ENCODE measurements at regions not wholly inside any gene's neighbourhood (a gene's known extent, or its start where the extent isn't known, plus 50 kb on each side); places are given as distances from the start of the nearest gene placed in this dataset.
"Not testable (repeated sequence)": the region's sequence is repeated elsewhere in the genome, so short reads cannot be mapped to it uniquely, and the experiment has no call there.

GRCh38 chr3:159030886-159031679, 229.2 kb downstream of the MFSD1 start:
- ATAC-seq: no peak
- Mint-ChIP-seq H3K27me3 (peaks cover 0 to 9% (median 0%) of the 10 kb centered on the region in 5 donors), H3K9me3 (peaks cover 0 to 13% (median 5%) of the 10 kb centered on the region in 11 donors), H3K4me3 (no peak overlapping the region), H3K27ac (no peak overlapping the region), H3K36me3 (no peaks in the 10 kb centered on the region), H3K4me1 (no peaks in the 10 kb centered on the region)
- H3K9me3 ChIP-seq (ENCODE audit: control insufficient read depth in 2 of 3, low read length in 3 of 3): no peaks in the 10 kb centered on the region
- ChIA-PET POLR2A (no interaction called here), CTCF (no interaction called here)
- no peaks in the 10 kb centered on the region for H3K4me1 ChIP-seq (ENCODE audit: control insufficient read depth in 2 of 2, insufficient read depth in 2 of 2, low read length in 2 of 2)
- no peak overlapping the region for H3K4me3 ChIP-seq (ENCODE audit: low read length)
- no peaks in the 10 kb centered on the region for H3K27me3 ChIP-seq (ENCODE audit: control insufficient read depth in 2 of 2, insufficient read depth in 2 of 2, low read length in 2 of 2)
- no peak overlapping the region for H3K27ac ChIP-seq (ENCODE audit: low read depth, low read length)
- no peak for DNase-seq
- intact Hi-C loops (cut with micrococcal nuclease): no loop called here
- no peaks in the 10 kb centered on the region for H3K36me3 ChIP-seq (ENCODE audit: control insufficient read depth in 2 of 3, insufficient read depth in 3 of 3, low read length in 3 of 3)

GRCh38 chr3:159032311-159032710, 230.5 kb downstream of the MFSD1 start:
- Histone ChIP-seq H3K4me1 (ENCODE audit: control insufficient read depth in 2 of 2, insufficient read depth in 2 of 2, low read length in 2 of 2) (no peaks in the 10 kb centered on the region), H3K4me3 (ENCODE audit: low read length) (no peak overlapping the region), H3K9me3 (ENCODE audit: control insufficient read depth in 2 of 3, low read length in 3 of 3) (no peaks in the 10 kb centered on the region), H3K27ac (ENCODE audit: low read depth, low read length) (no peak overlapping the region), H3K36me3 (ENCODE audit: control insufficient read depth in 2 of 3, insufficient read depth in 3 of 3, low read length in 3 of 3) (no peaks in the 10 kb centered on the region), H3K27me3 (ENCODE audit: control insufficient read depth in 2 of 2, insufficient read depth in 2 of 2, low read length in 2 of 2) (no peaks in the 10 kb centered on the region)
- Mint-ChIP-seq H3K36me3 (no peaks in the 10 kb centered on the region), H3K27me3 (peaks cover 0 to 1% (median 0%) of the 10 kb centered on the region in 5 donors), H3K9me3 (peaks cover 0 to 13% (median 5%) of the 10 kb centered on the region in 11 donors), H3K27ac (no peak overlapping the region), H3K4me3 (no peak overlapping the region), H3K4me1 (no peaks in the 10 kb centered on the region)
- ChIA-PET POLR2A (no interaction called here), CTCF (no interaction called here)
- no peak for DNase-seq
- no peak for ATAC-seq
- intact Hi-C loops (cut with micrococcal nuclease): no loop called here

GRCh38 chr3:159038405-159038804, 236.6 kb downstream of the MFSD1 start:
- no peak overlapping the region for H3K4me3 Mint-ChIP-seq
- Histone ChIP-seq H3K27ac (ENCODE audit: low read depth, low read length) (no peak overlapping the region), H3K4me3 (ENCODE audit: low read length) (no peak overlapping the region), H3K4me1 (ENCODE audit: control insufficient read depth in 2 of 2, insufficient read depth in 2 of 2, low read length in 2 of 2) (no peaks in the 10 kb centered on the region), H3K9me3 (ENCODE audit: control insufficient read depth in 2 of 3, low read length in 3 of 3) (no peaks in the 10 kb centered on the region), H3K36me3 (ENCODE audit: control insufficient read depth in 2 of 3, insufficient read depth in 3 of 3, low read length in 3 of 3) (no peaks in the 10 kb centered on the region), H3K27me3 (ENCODE audit: control insufficient read depth in 2 of 2, insufficient read depth in 2 of 2, low read length in 2 of 2) (no peaks in the 10 kb centered on the region)
- ChIA-PET POLR2A (no interaction called here), CTCF (no interaction called here)
- peaks cover 0 to 14% (median 3%) of the 10 kb centered on the region in 11 donors for H3K9me3 Mint-ChIP-seq
- no peaks in the 10 kb centered on the region for H3K4me1 Mint-ChIP-seq
- intact Hi-C loops (cut with micrococcal nuclease): no loop called here
- ATAC-seq (no peak), DNase-seq (no peak)
- no peaks in the 10 kb centered on the region for H3K36me3 Mint-ChIP-seq
- H3K27ac Mint-ChIP-seq: no peak overlapping the region
- H3K27me3 Mint-ChIP-seq: peaks cover 0 to 11% (median 4%) of the 10 kb centered on the region in 5 donors

GRCh38 chr3:159039286-159039685, 237.4 kb downstream of the MFSD1 start:
- Mint-ChIP-seq H3K4me3 (no peak overlapping the region), H3K27ac (no peak overlapping the region), H3K9me3 (peaks cover 0 to 12% (median 2%) of the 10 kb centered on the region in 11 donors), H3K36me3 (no peaks in the 10 kb centered on the region), H3K27me3 (peaks cover 0 to 11% (median 4%) of the 10 kb centered on the region in 5 donors), H3K4me1 (no peaks in the 10 kb centered on the region)
- Histone ChIP-seq H3K27me3 (ENCODE audit: control insufficient read depth in 2 of 2, insufficient read depth in 2 of 2, low read length in 2 of 2) (no peaks in the 10 kb centered on the region), H3K27ac (ENCODE audit: low read depth, low read length) (no peak overlapping the region), H3K9me3 (ENCODE audit: control insufficient read depth in 2 of 3, low read length in 3 of 3) (no peaks in the 10 kb centered on the region), H3K4me1 (ENCODE audit: control insufficient read depth in 2 of 2, insufficient read depth in 2 of 2, low read length in 2 of 2) (no peaks in the 10 kb centered on the region), H3K4me3 (ENCODE audit: low read length) (no peak overlapping the region), H3K36me3 (ENCODE audit: control insufficient read depth in 2 of 3, insufficient read depth in 3 of 3, low read length in 3 of 3) (no peaks in the 10 kb centered on the region)
- ChIA-PET POLR2A (no interaction called here), CTCF (no interaction called here)
- intact Hi-C loops (cut with micrococcal nuclease): no loop called here
- DNase-seq (no peak), ATAC-seq (no peak)

- Mint-ChIP-seq H3K36me3 (no peaks in the 10 kb centered on the region), H3K4me1 (no peaks in the 10 kb centered on the region), H3K4me3 (no peak overlapping the region), H3K27ac (no peak overlapping the region), H3K27me3 (peaks cover 0 to 5% (median 3%) of the 10 kb centered on the region in 5 donors), H3K9me3 (peaks cover 0 to 7% (median 0%) of the 10 kb centered on the region in 11 donors)
- ATAC-seq: no peak
- no peaks in the 10 kb centered on the region for H3K9me3 ChIP-seq (ENCODE audit: control insufficient read depth in 2 of 3, low read length in 3 of 3)
- no peak for DNase-seq
- no peak overlapping the region for H3K4me3 ChIP-seq (ENCODE audit: low read length)
- H3K4me1 ChIP-seq (ENCODE audit: control insufficient read depth in 2 of 2, insufficient read depth in 2 of 2, low read length in 2 of 2): no peaks in the 10 kb centered on the region
- intact Hi-C loops (cut with micrococcal nuclease): no loop called here
- CTCF ChIA-PET: no interaction called here
- POLR2A ChIA-PET: no interaction called here
- no peaks in the 10 kb centered on the region for H3K27me3 ChIP-seq (ENCODE audit: control insufficient read depth in 2 of 2, insufficient read depth in 2 of 2, low read length in 2 of 2)
- no peak overlapping the region for H3K27ac ChIP-seq (ENCODE audit: low read depth, low read length)
- H3K36me3 ChIP-seq (ENCODE audit: control insufficient read depth in 2 of 3, insufficient read depth in 3 of 3, low read length in 3 of 3): no peaks in the 10 kb centered on the region
Observed at GRCh38 chr3:159045279-159045885, 243.5 kb downstream of the MFSD1 start.

GRCh38 chr3:159047361-159047760, 245.5 kb downstream of the MFSD1 start:
- Mint-ChIP-seq H3K4me1 (no peaks in the 10 kb centered on the region), H3K27me3 (peaks cover 0 to 3% (median 0%) of the 10 kb centered on the region in 5 donors), H3K4me3 (no peak overlapping the region), H3K9me3 (peaks cover 0 to 7% (median 3%) of the 10 kb centered on the region in 11 donors), H3K27ac (no peak overlapping the region), H3K36me3 (no peaks in the 10 kb centered on the region)
- Histone ChIP-seq H3K27me3 (ENCODE audit: control insufficient read depth in 2 of 2, insufficient read depth in 2 of 2, low read length in 2 of 2) (no peaks in the 10 kb centered on the region), H3K27ac (ENCODE audit: low read depth, low read length) (no peak overlapping the region), H3K36me3 (ENCODE audit: control insufficient read depth in 2 of 3, insufficient read depth in 3 of 3, low read length in 3 of 3) (no peaks in the 10 kb centered on the region), H3K9me3 (ENCODE audit: control insufficient read depth in 2 of 3, low read length in 3 of 3) (no peaks in the 10 kb centered on the region), H3K4me3 (ENCODE audit: low read length) (no peak overlapping the region), H3K4me1 (ENCODE audit: control insufficient read depth in 2 of 2, insufficient read depth in 2 of 2, low read length in 2 of 2) (no peaks in the 10 kb centered on the region)
- DNase-seq: no peak
- ChIA-PET POLR2A (no interaction called here), CTCF (no interaction called here)
- ATAC-seq: no peak
- intact Hi-C loops (cut with micrococcal nuclease): no loop called here

GRCh38 chr3:159052494-159052893, 250.6 kb downstream of the MFSD1 start:
- H3K36me3 Mint-ChIP-seq; H3K4me3 ChIP-seq (ENCODE audit: low read length); H3K27ac ChIP-seq (ENCODE audit: low read depth, low read length); DNase-seq; H3K27ac Mint-ChIP-seq; H3K27me3 Mint-ChIP-seq; POLR2A ChIA-PET; H3K36me3 ChIP-seq (ENCODE audit: control insufficient read depth in 2 of 3, insufficient read depth in 3 of 3, low read length in 3 of 3); H3K4me1 ChIP-seq (ENCODE audit: control insufficient read depth in 2 of 2, insufficient read depth in 2 of 2, low read length in 2 of 2); H3K4me1 Mint-ChIP-seq; ATAC-seq; H3K27me3 ChIP-seq (ENCODE audit: control insufficient read depth in 2 of 2, insufficient read depth in 2 of 2, low read length in 2 of 2); H3K9me3 ChIP-seq (ENCODE audit: control insufficient read depth in 2 of 3, low read length in 3 of 3); H3K4me3 Mint-ChIP-seq; intact Hi-C loops (cut with micrococcal nuclease): not testable (repeated sequence)
- CTCF ChIA-PET: interaction anchor here (0.6 kb wide), 1 partner anchor 61 kb away, joined by 3 read pairs; no protein-coding TSS in a partner anchor
- H3K9me3 Mint-ChIP-seq: peaks cover 0 to 11% (median 6%) of the 10 kb centered on the region in 11 donors
